Breast epithelium (tissue), 3 donors: ENCODE measurements at regions not wholly inside any gene's neighbourhood (a gene's known extent, or its start where the extent isn't known, plus 50 kb on each side); places are given as distances from the start of the nearest gene placed in this dataset.

ENCODE experiments used
- CTCF ChIP-seq, 3 donors: fragments of 450-650 bp; IDR thresholded peaks; one replicate each; pipeline ENCODE4 v1.5.1; 2016 to 2017; ENCODE audit warnings: antibody characterized with exemption in 3 of 3, mild to moderate bottlenecking in 3 of 3, moderate library complexity in 3 of 3
- POLR2A ChIP-seq: fragments of 450-650 bp; IDR thresholded peaks from one replicate; pipeline ENCODE4 v1.6.1; 2016; ENCODE audit warnings: antibody characterized with exemption, mild to moderate bottlenecking, moderate library complexity
- POLR2AphosphoS5 ChIP-seq, 3 donors: sonication (generic); formaldehyde crosslinking; IDR thresholded peaks; one replicate each; pipeline ENCODE4 v1.6.1; 2017; ENCODE audit warnings: antibody characterized with exemption in 3 of 3

GRCh38 chr3:187871204-187871591 lies 125.9 kb upstream of the BCL6 start:
- no peak for TF ChIP-seq CTCF (IDR thresholded peaks at IDR 0.05)
- no peak for TF ChIP-seq POLR2A
- no peak for TF ChIP-seq POLR2AphosphoS5 (IDR thresholded peaks at IDR 0.05)
